T-cell (primary cell): ENCODE measurements at regions not wholly inside any gene's neighbourhood (a gene's known extent, or its start where the extent isn't known, plus 50 kb on each side); places are given as distances from the start of the nearest gene placed in this dataset.

Source experiments
- ATAC-seq, 4 experiments: fragments of 200-7000 bp in 3 of 4; fragments of 150-1000 bp in 1 of 4; cut with Tn5 transposase; replicated peaks in 1 of 4; 1 replicate in 3 of 4; 2 replicates in 1 of 4; pipeline ENCODE4 v1.10.0; 2021; ENCODE audit warnings: moderate library complexity in 3 of 4, mild to moderate bottlenecking in 2 of 4, moderate number of reproducible peaks in 1 of 4
- CTCF ChIA-PET, 2 donors: fragments of 300-600 bp; sonication (Branson Sonifier 250); formaldehyde crosslinking; loops; one replicate each; lab custom pipeline; 2022; ENCODE audit warnings: antibody characterized with exemption in 2 of 2; lab: Charles Lee
- POLR2A ChIA-PET, 2 donors: fragments of 300-600 bp; sonication (Branson Sonifier 250); formaldehyde crosslinking; loops; one replicate each; lab custom pipeline; 2022; ENCODE audit warnings: antibody characterized with exemption in 2 of 2; lab: Charles Lee
- DNase-seq, 35 experiments: peaks; one replicate each; pipeline versions ENCODE4 v3.0.0 to v3.0.0-alpha.2; 2013 to 2023
- H3K27ac ChIP-seq: one replicate; pipeline ENCODE4 v1.5.1; 2013; ENCODE audit warnings: low read length
- H3K27me3 ChIP-seq, 2 experiments: replicated peaks in 1 of 2; 1 replicate in 1 of 2; 2 replicates in 1 of 2; pipeline versions ENCODE4 v1.6.1 to v1.7.0; 2013; ENCODE audit warnings: low read length in 1 of 2, mixed read lengths in 1 of 2; ENCODE audit not compliant: control insufficient read depth in 2 of 2, insufficient read depth in 2 of 2; ENCODE audit errors: extremely low read depth in 1 of 2
- H3K36me3 ChIP-seq, 2 donors: 1 replicate in 1 of 2; 2 replicates in 1 of 2; pipeline versions ENCODE4 v1.6.1 to v1.7.0; 2013; ENCODE audit warnings: low read length in 1 of 2; ENCODE audit not compliant: control insufficient read depth in 2 of 2, insufficient read depth in 1 of 2; ENCODE audit errors: extremely low read depth in 1 of 2
- H3K4me1 ChIP-seq, 2 experiments: 1 replicate in 1 of 2; 2 replicates in 1 of 2; pipeline versions ENCODE4 v1.6.1 to v1.7.0; 2013; ENCODE audit warnings: low read length in 2 of 2, mixed read lengths in 1 of 2; ENCODE audit not compliant: insufficient read depth in 2 of 2, control insufficient read depth in 1 of 2; ENCODE audit errors: extremely low read depth in 1 of 2
- H3K4me3 ChIP-seq, 2 donors: 1 replicate in 1 of 2; 2 replicates in 1 of 2; pipeline versions ENCODE4 v1.5.1 to v1.7.0; 2013; ENCODE audit warnings: mild to moderate bottlenecking in 2 of 2, low read length in 1 of 2, moderate library complexity in 1 of 2; ENCODE audit not compliant: control insufficient read depth in 1 of 2; ENCODE audit errors: extremely low read depth in 1 of 2
- H3K9me3 ChIP-seq: 2 replicates; pipeline ENCODE4 v1.7.0; 2013
- H3K27ac Mint-ChIP-seq, 2 donors: one replicate each; pipeline ENCODE4 v1.8.0; 2020 to 2021; ENCODE audit warnings: mild to moderate bottlenecking in 2 of 2, mixed read lengths in 2 of 2
- H3K27me3 Mint-ChIP-seq, 2 donors: one replicate each; pipeline ENCODE4 v1.8.0; 2021 to 2022; ENCODE audit warnings: mixed read lengths in 2 of 2
- H3K36me3 Mint-ChIP-seq: one replicate; pipeline ENCODE4 v1.8.0; 2021; ENCODE audit warnings: mixed read lengths
- H3K4me1 Mint-ChIP-seq, 3 donors: one replicate each; pipeline ENCODE4 v1.8.0; 2020 to 2022; ENCODE audit warnings: mixed read lengths in 3 of 3, mild to moderate bottlenecking in 1 of 3
- H3K4me3 Mint-ChIP-seq, 3 donors: one replicate each; pipeline ENCODE4 v1.8.0; 2020 to 2022; ENCODE audit warnings: mild to moderate bottlenecking in 3 of 3, mixed read lengths in 3 of 3, moderate library complexity in 3 of 3
- H3K9me3 Mint-ChIP-seq, 3 donors: one replicate each; pipeline ENCODE4 v1.8.0; 2020 to 2022; ENCODE audit warnings: mixed read lengths in 3 of 3
- WGBS: methylation state at CpG from one replicate; pipeline ENCODE4 v1.1.5; 2013; ENCODE audit warnings: missing lambda C conversion rate; ENCODE audit not compliant: insufficient coverage; 5-methylcytosine and 5-hydroxymethylcytosine counted together

DNA sequence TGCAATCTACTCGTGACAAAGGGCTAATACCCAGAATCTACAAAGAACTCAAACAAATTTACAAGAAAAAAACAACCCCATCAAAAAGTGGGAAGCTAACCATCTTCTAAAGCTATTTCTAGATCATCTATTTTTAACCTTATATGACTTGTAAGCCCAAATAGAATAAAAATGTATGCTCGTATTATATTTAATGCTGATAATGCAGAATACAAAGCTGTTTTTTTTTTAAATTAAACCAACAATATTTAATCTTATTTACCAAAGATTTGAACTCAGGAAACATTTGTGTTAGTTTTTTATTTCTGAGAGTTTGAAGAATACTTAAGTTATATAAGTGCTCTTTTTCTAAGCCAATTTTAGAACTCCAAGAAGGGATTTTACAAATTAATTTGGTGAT, 652.1 kb downstream of the LRRC70 start:
- H3K4me3 Mint-ChIP-seq, result no peak overlapping the region
- no peak overlapping the region for H3K27ac Mint-ChIP-seq
- H3K36me3 Mint-ChIP-seq, result no peaks in the 10 kb centered on the region
- ChIA-PET POLR2A (no interaction called here), CTCF (no interaction called here)
- no peak overlapping the region for H3K4me3 ChIP-seq
- H3K9me3 ChIP-seq, result no peaks in the 10 kb centered on the region
- DNase-seq, result no peak
- no peaks in the 10 kb centered on the region for H3K27me3 Mint-ChIP-seq
- no CpG with 5 or more reads among the region's 2 CpGs for WGBS
- no peak for ATAC-seq
- no peaks in the 10 kb centered on the region for H3K36me3 ChIP-seq
- H3K27me3 ChIP-seq, result no peaks in the 10 kb centered on the region
- peaks cover 2 to 10% (median 9%) of the 10 kb centered on the region in 3 donors for H3K9me3 Mint-ChIP-seq
- H3K4me1 ChIP-seq, result no peaks in the 10 kb centered on the region
- no peak overlapping the region for H3K27ac ChIP-seq
- no peaks in the 10 kb centered on the region for H3K4me1 Mint-ChIP-seq

DNA sequence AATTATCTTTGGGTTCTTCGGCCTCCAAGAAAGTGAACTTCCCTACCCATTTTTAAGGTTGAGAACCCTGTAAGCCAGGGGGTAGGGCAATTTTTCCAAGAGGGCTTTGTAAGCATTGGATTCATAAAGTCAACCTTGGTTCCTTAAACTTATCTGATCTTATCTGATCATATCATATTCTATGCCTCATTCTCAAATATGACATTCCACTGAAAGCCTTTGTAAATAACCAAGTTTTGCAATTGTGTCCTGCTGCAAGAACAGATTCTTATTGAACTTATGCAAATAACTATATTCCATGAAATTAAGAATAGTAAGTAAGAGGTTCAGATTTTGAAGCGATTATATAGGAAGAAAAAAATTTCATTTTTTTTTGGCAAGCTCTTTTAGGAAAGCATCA, 649.5 kb downstream of the LRRC70 start:
- no peaks in the 10 kb centered on the region for H3K36me3 ChIP-seq
- CTCF ChIA-PET, result no interaction called here
- H3K4me1 ChIP-seq, result no peaks in the 10 kb centered on the region
- H3K36me3 Mint-ChIP-seq, result no peaks in the 10 kb centered on the region
- no peaks in the 10 kb centered on the region for H3K4me1 Mint-ChIP-seq
- H3K9me3 Mint-ChIP-seq, result peaks cover 0 to 10% (median 6%) of the 10 kb centered on the region in 3 donors
- H3K27ac ChIP-seq, result no peak overlapping the region
- POLR2A ChIA-PET, result no interaction called here
- H3K9me3 ChIP-seq, result no peaks in the 10 kb centered on the region
- H3K27me3 Mint-ChIP-seq, result no peaks in the 10 kb centered on the region
- H3K4me3 Mint-ChIP-seq, result no peak overlapping the region
- H3K4me3 ChIP-seq, result no peak overlapping the region
- no peaks in the 10 kb centered on the region for H3K27me3 ChIP-seq
- ATAC-seq (no peak), DNase-seq (no peak)
- no CpG with 5 or more reads among the region's 2 CpGs for WGBS
- H3K27ac Mint-ChIP-seq, result no peak overlapping the region

DNA sequence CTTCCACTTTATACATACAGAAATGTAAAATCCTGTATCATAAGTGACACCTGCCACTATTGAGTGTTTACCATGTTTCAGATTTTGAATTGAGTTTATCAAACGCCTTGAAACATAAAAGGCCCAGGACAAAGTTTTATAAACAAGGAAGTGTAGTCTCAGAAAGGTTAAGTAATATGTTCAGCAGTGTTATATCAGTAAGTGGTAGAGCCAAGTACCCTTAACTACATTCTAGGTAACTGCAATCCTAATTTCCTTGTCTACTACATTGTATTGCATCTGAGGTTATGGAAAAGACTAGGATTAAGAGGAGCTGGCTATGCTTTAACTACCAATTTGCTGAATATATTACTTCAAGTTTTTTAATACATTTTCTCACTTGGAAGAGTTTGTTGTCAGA, 641.6 kb downstream of the LRRC70 start:
- Mint-ChIP-seq H3K4me3 (no peak overlapping the region), H3K27ac (no peak overlapping the region), H3K27me3 (no peaks in the 10 kb centered on the region), H3K9me3 (peaks cover 0 to under 1% (median 0%) of the 10 kb centered on the region in 3 donors), H3K36me3 (no peaks in the 10 kb centered on the region), H3K4me1 (no peaks in the 10 kb centered on the region)
- no CpG with 5 or more reads among the region's 1 CpG for WGBS
- no peak for ATAC-seq
- DNase-seq, result no peak
- H3K27ac ChIP-seq, result no peak overlapping the region
- H3K27me3 ChIP-seq, result no peaks in the 10 kb centered on the region
- POLR2A ChIA-PET, result interaction anchor here in 1 of 2 donors (0.6 kb wide), 1 partner anchor 23 kb away, joined by 6 read pairs; no protein-coding TSS in a partner anchor
- CTCF ChIA-PET, result interaction anchor here in 1 of 2 donors (0.7 kb wide), 1 partner anchor 1363 kb away, joined by 3 read pairs; no protein-coding TSS in a partner anchor
- H3K9me3 ChIP-seq, result no peaks in the 10 kb centered on the region
- no peaks in the 10 kb centered on the region for H3K36me3 ChIP-seq
- no peak overlapping the region for H3K4me3 ChIP-seq
- H3K4me1 ChIP-seq, result no peaks in the 10 kb centered on the region

DNA sequence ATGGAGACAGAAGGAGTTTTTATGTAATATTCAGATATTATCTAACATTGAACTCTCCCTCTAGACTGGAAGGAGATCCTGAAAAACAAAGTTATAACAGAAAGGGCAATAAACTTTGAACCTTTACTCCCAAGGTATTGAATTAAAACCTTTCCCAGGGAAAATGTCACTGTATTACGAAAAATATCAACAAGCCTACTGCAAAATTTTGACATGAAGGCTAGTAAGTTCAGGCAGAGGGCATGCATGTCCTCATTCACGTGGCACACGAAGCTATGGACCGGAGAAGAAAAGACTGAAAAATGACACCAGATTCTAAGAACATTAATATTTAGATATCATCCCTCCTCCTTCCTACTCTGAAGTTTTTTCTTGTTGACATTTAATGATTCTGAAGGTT, 638.8 kb downstream of the LRRC70 start:
- Mint-ChIP-seq H3K4me3 (no peak overlapping the region), H3K27me3 (no peaks in the 10 kb centered on the region), H3K9me3 (peaks cover 3 to 13% (median 4%) of the 10 kb centered on the region in 3 donors), H3K27ac (no peak overlapping the region), H3K4me1 (no peaks in the 10 kb centered on the region), H3K36me3 (no peaks in the 10 kb centered on the region)
- ATAC-seq (no peak), DNase-seq (no peak)
- H3K4me3 ChIP-seq, result no peak overlapping the region
- no peaks in the 10 kb centered on the region for H3K27me3 ChIP-seq
- CTCF ChIA-PET, result no interaction called here
- 60% methylated on average over 2 of the region's 4 CpGs for WGBS
- H3K36me3 ChIP-seq, result no peaks in the 10 kb centered on the region
- H3K27ac ChIP-seq, result no peak overlapping the region
- POLR2A ChIA-PET, result no interaction called here
- no peaks in the 10 kb centered on the region for H3K9me3 ChIP-seq
- H3K4me1 ChIP-seq, result no peaks in the 10 kb centered on the region

DNA sequence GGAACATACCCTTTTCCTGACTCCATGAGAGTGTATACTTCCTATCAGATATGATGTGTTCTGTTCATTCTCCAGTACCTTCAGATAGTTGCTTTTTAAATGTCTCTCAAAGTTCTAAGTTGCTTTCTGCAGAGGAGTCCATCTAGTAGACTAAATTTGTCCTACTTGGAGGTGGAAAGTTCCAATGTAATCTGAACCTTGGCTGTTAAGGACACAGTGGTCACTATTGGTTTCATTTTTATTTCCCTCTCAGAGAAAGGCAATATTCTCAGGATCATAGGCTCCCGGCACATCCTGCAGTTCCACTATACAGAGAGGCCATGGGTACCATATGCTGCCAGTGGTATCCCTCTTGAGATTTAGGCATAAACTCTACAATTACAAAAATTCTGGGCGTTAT, 634.6 kb downstream of the LRRC70 start:
- no peaks in the 10 kb centered on the region for H3K4me1 Mint-ChIP-seq
- ATAC-seq (no peak), DNase-seq (no peak)
- Histone ChIP-seq H3K27ac (no peak overlapping the region), H3K36me3 (no peaks in the 10 kb centered on the region), H3K4me3 (no peak overlapping the region), H3K4me1 (no peaks in the 10 kb centered on the region), H3K9me3 (no peaks in the 10 kb centered on the region), H3K27me3 (no peaks in the 10 kb centered on the region)
- POLR2A ChIA-PET, result no interaction called here
- no CpG with 5 or more reads among the region's 2 CpGs for WGBS
- no peaks in the 10 kb centered on the region for H3K27me3 Mint-ChIP-seq
- H3K27ac Mint-ChIP-seq, result no peak overlapping the region
- H3K36me3 Mint-ChIP-seq, result no peaks in the 10 kb centered on the region
- CTCF ChIA-PET, result no interaction called here
- H3K4me3 Mint-ChIP-seq, result no peak overlapping the region
- H3K9me3 Mint-ChIP-seq, result peaks cover 3 to 13% (median 4%) of the 10 kb centered on the region in 3 donors

DNA sequence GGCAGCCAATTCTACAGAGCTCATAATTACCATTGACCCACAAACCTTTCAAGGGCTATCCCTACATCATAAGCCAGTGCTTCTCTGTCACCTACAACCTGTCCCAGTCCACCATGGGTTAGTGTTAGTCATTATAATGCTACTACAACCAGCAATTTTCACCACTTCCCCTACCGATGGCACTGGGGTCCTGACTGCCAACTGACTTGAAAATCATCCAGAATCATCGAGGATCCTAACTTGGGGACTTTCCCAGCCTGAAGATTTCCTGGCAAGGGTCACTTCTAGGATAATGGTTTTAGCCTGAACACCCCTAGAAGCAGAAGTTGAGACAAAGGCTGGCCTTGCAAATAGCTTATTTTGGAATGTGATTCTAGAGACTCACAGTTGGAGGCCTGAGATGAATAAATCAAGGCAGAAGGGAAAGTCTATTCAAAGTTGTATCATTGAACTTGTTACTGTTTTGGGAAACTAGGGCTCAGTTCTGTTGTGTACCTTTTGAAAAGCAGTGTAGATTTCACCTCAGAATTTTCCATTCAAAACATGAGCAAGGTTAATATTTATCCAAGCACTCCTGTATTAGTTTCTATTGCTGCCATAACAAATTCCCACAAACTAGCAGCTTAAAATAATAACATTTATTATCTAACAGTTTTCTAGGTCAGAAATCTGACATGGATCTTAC, 633.0 kb downstream of the LRRC70 start:
- Histone ChIP-seq H3K27ac (no peak overlapping the region), H3K36me3 (no peaks in the 10 kb centered on the region), H3K4me3 (no peak overlapping the region), H3K9me3 (no peaks in the 10 kb centered on the region), H3K4me1 (no peaks in the 10 kb centered on the region), H3K27me3 (no peaks in the 10 kb centered on the region)
- ATAC-seq, result no peak
- H3K27me3 Mint-ChIP-seq, result no peaks in the 10 kb centered on the region
- H3K4me3 Mint-ChIP-seq, result no peak overlapping the region
- CTCF ChIA-PET, result no interaction called here
- peaks cover 3 to 13% (median 4%) of the 10 kb centered on the region in 3 donors for H3K9me3 Mint-ChIP-seq
- no peak overlapping the region for H3K27ac Mint-ChIP-seq
- no peaks in the 10 kb centered on the region for H3K4me1 Mint-ChIP-seq
- POLR2A ChIA-PET, result no interaction called here
- 42% methylated on average over 2 of the region's 2 CpGs for WGBS
- no peaks in the 10 kb centered on the region for H3K36me3 Mint-ChIP-seq
- DNase-seq, result no peak
